Retina (tissue), 1 donor: ENCODE measurements at regions not wholly inside any gene's neighbourhood (a gene's known extent, or its start where the extent isn't known, plus 50 kb on each side); places are given as distances from the start of the nearest gene placed in this dataset.
"Not testable (repeated sequence)": the region's sequence is repeated elsewhere in the genome, so short reads cannot be mapped to it uniquely, and the experiment has no call there.

Experiments
- DNase-seq: peaks from one replicate; pipeline ENCODE4 v3.0.0-alpha.2; 2016

GRCh38 chr18:22504251-22505030 lies 86.7 kb upstream of the CTAGE1 start:
- DNase-seq, result no peak

GRCh38 chr18:22505141-22505591 lies 87.5 kb upstream of the CTAGE1 start:
- DNase-seq, result no peak

DNA sequence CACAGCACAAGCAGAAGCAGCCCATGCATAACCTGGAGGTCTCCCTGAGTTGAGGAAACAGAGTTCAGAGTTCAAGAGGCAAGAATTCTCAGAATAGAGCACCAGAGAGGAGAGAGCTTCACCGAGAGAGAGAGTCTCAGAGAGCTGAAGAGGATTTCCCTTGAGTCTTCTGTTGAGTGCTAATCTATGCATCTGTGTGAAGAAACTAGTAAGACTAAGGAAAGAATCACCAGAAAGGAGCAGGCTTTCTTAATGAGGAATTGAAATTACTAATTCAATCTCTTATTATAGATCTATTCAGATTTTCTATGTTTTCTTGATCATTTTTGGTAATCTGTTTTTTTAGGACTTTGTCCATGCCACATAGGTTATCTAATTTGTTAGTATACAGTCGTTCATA lies 89.3 kb upstream of the CTAGE1 start:
- DNase-seq, result no peak

DNA sequence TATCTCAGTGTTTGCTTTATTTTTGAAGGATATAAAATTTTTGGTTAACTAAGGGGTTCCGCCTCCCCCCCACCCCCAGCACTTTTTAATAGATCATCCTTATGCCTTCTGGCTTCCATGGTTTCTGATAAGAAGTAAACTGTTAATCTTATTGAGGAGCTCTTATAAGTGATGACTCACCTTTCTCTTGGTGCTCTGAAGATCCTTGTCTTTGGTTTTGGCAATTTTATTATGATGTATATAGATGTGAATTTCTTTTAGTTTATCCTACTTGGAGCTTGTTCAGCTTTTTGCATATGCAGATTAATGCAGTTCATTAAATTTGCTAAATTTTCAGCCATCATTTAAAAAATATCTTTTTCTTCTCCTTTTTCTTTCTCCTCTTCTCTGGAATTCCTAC lies 91.7 kb upstream of the CTAGE1 start:
- DNase-seq, result no peak

DNA sequence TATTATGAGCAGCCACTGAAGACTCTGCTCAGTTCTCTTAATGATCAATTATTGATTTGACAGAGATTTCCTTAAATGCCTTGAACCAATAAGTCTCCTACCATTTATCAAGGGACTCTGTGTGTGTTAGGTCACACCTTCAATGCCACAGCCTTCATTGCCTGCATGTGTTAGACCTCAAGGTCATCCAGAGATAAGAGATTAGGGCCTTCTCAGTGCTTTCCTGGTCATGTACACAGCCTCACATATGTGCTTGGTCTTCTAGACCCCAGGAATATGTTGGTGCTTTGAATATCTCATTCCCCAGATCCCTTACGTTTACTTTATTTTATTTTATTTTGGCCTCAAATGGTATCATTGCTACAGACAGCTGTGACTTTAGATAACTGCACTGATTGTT lies 93.0 kb upstream of the CTAGE1 start:
- DNase-seq, result no peak

DNA sequence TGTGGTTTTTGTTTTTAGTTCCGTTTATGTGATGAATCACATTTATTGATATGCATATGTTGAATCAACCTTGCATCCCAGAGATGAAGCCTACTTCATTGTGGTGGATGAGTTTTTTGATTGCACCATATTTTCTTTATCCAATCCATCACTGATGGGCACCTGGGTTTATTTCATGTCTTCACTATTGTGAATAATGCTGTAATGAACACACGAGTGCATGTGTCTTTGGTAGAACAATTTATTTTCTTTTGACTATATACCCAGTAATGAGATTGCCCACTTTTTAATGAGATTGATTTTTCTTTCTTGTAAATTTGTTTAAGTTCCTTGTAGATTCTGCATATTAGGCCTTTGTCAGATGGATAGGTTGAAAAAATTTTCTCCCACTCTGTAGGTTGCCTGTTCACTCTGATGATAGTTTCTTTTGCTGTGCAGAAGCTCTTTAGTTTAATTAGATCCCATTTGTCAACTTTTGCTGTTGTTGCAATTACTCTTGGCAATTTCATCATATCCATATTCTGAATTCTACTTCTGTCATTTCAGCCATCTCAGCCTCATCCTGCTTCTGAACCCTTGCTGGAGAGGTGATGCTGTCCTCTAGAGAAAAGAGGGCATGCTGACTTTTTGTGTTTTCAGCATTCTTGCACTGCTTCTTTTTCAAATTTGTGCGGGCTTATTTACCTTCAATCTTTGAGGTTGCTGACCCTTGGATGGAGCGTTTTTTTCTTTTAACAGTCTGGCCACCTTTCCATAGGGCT lies 96.2 kb upstream of the CTAGE1 start:
- DNase-seq, result no peak

DNA sequence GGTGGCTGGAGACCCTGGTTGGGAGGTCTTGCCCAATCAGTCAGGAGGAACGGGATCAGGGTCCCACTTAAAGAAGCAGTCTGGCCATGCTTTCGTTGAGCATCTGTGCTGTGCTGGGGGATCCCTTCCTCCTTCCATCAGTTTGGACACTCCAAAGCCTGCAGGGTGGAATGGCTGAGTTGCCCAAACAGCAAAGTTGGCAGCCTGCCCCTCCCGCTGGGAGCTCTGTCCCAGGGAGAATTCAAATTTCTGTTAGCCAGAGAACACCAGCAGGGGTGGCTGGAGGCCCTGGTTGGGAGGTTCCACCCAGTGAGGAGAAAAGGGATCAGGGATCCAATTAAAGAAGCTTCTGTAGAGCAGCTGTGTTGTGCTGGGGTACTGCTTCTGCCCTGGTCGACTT lies 96.9 kb upstream of the CTAGE1 start:
- no peak for DNase-seq

- no peak for DNase-seq
Observed at GRCh38 chr18:22515250-22515649, 97.5 kb upstream of the CTAGE1 start.

- no peak for DNase-seq
Observed at GRCh38 chr18:22517356-22517755, 99.6 kb upstream of the CTAGE1 start.

- no peak for DNase-seq
Observed at GRCh38 chr18:22521026-22521707, 103.5 kb upstream of the CTAGE1 start.

DNA sequence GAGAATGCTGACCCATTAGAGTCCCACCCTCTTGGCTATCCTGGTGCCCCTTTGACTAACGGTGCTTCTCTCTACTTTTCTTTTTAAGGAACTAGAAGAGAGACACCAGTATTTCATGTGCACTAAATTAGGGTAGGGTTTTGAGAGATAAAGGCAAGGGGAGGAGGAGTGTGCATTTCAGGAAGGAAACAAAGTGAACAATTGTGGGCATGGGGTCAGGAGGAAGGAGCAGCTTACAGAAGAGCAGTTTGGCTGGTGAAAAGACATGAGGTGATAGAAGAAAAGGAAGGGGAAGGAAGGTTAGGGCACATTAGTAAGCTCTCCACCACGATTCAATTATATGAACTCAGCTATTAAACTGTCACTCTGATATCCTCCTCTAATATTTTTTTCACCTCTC lies 105.8 kb upstream of the CTAGE1 start:
- no peak for DNase-seq

DNA sequence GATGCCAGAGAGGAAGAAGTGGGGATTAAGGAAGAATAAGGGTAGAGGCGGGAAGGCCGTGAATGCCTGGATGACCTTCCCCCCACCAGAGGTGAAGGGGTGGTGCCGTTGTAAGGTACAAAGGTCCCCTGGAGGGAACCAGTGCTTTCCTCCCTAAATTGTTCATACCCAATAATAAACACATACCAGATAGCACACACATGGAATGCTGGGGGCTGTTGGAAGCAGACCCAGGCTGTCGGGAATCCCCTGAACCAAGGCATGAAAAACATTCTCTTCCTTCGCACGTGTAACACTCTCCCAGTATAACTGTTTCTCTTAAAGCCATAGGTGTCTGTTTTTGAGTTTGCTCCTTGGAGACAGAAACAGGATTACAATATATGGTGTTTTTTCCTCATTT lies 107.1 kb upstream of the CTAGE1 start:
- no peak for DNase-seq

GRCh38 chr18:22525313-22525712 lies 107.6 kb upstream of the CTAGE1 start:
- no peak for DNase-seq

DNA sequence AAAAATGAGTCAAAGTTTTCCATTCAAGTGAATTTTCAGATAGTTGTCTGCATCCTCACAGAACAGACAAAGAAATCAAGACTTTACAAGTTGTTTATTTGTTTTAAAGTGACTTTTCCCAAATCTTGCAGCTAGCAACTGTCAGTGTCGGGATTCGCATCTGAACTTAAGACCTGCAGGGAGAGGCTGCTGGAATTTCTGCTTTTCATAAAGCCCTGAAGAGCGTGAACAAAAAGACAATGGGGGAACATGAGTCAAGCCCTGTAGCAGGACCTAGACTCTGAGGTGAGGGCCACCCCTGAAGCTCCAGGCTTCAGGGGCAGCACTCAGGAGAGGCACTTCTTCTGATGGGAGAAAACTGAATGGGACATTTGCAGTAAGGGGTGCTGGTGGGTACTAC lies 108.2 kb upstream of the CTAGE1 start:
- no peak for DNase-seq

GRCh38 chr18:22528291-22528690 lies 110.6 kb upstream of the CTAGE1 start:
- no peak for DNase-seq

- DNase-seq, result not testable (repeated sequence)
Observed at GRCh38 chr18:22534706-22535105, 117.0 kb upstream of the CTAGE1 start.

DNA sequence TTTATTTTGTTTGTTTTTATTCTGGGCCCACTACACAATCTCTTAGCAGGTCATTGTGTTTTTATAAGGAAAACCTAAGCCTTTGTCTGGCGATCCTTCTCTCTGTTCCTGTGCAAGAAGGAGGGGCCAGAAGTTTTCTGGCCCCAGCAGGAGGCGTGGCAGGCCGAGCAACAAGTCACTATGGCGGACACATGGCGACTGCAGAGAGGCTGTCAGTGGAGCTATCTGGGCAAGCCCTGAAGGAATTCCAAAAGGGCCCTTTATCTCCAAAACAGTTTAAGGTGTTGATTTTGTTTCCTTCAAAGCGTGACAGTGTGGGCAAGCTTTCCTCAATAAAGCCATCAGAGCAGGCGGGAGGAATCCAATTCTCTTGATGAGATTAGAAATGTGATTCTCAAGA lies 118.8 kb upstream of the CTAGE1 start:
- no peak for DNase-seq

- no peak for DNase-seq
Observed at GRCh38 chr18:22538426-22538825, 120.7 kb upstream of the CTAGE1 start.

DNA sequence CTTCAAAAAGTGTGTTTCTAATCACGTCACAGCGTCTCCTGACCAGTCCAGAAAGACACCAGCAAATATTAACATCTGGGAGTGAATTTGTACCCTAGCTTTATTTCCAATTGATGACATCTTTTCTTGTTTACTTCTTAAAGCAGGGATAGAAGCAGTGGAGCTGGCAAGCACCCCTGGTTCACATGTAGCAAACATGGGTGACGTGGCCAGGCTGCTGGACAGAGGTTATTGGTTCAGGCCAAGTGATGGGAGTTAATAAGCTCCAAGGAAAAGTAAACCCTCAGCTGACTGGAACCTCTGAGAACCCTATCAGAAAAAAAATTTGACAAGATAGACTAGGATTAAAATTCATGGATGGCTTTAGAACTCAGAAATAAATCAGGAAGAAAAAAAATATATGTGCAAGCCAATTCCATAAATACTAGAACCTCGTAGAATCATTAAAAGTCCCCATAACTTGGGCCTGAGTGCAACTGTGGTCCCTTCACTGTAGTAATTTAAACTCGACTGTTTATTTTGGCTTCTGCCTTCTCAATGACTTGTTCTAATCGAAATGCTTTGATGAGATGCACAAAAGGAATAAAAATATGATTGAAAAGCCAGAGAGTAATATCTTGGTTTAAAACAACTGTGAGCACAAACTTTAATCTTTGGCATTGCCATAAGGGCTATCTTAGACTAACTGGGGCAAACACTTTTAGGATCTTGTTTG lies 121.5 kb upstream of the CTAGE1 start:
- DNase-seq, result no peak

DNA sequence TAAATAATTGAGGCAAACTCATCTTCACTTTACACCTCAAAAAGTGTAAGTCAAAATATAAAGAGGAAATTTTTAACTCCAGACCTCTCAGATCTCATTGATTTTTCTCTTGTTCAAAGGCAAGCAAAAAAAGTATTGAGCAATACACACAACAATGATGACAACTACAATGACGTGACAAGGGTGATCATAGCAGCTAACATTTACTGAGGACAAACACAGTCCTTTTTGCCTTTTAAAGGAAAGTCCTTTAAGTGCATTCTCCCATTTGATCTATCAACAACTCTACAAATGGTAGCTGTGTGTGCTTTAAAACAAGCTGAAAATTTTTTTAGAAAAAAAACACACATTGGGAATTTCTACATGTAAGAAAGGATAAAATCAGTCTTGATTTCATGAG lies 123.5 kb upstream of the CTAGE1 start:
- DNase-seq, result no peak

DNA sequence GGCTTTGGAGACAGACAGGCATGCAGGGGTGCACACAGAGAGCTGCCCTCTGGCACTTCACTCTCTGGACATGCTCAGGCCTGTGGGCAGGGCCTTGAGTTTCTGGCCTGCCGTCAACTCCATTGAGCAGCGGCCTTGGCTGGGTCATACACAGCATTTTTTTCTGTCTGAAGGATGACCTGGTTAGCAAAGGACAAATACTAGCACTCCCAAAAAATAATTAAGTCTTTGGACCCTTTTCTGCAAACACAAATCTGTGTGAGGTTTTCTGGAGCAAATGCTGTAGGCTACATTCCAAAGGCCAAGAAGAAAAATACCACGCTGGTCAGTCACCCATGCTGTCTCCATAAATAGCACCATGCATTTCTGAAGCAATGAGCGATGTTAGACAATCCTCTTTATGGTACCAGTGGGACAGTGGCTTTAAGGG lies 124.7 kb upstream of the CTAGE1 start:
- no peak for DNase-seq

DNA sequence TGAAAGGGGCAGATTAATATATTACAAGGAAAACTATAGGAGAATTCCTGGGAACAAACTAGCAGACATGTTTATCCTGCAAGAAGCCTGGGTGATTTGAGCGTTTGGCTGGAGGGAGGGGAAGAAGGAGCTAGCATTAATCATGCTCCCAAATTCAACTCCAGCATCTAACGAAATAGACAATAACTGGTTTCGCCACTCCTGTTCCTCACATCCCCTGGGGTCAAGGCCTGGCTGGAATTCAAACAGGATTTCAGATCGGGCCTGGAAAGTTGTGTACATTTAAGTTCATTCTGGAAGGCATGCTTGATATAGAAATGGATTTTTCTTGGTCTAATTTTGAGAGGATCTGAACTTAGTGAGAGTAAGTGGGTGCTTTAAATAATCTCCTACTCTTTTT lies 126.1 kb upstream of the CTAGE1 start:
- DNase-seq, result no peak

DNA sequence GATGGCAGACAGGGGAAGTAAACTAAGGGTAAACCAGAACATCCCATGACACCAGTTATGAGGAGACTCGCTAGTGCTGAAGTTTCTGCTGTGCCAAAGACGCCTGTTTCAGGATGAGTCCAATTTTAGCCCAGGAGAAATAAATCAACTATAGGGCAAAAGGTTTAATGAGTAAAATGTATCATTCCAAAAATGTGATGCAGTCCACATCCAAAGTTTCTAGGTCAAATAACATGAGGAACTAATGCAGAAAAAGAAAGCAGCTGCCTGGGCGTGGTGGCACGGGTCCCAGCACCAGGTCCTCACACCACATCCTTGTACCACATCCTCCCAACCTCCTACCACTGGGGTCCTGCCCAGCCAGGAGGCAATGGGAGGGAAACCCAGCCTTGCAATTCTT lies 126.9 kb upstream of the CTAGE1 start:
- no peak for DNase-seq
